ENCODE measurements at regions not wholly inside any gene's neighbourhood (a gene's known extent, or its start where the extent isn't known, plus 50 kb on each side); places are given as distances from the start of the nearest gene placed in this dataset.

GRCh38 chr18:28804512-28805202 is 627.7 kb upstream of the CDH2 start:
- H3T11ph ChIP-seq (ENCODE audit: low read length) = no peak overlapping the region
- H3K79me1 ChIP-seq (ENCODE audit: insufficient read depth, low read depth, low read length, poor library complexity, severe bottlenecking) = no peaks in the 10 kb centered on the region
- peaks cover 0 to 5% of the 10 kb centered on the region in 2 experiments; a peak in 1 of 4 replicates for H3K4me1 Mint-ChIP-seq
- H3K27ac ChIP-seq (ENCODE audit: insufficient read length, low read depth, low read length) = no peak overlapping the region
- H3K23me2 ChIP-seq (ENCODE audit: insufficient read length, low read depth, low read length, poor library complexity, severe bottlenecking) = no peaks in the 10 kb centered on the region
- no peaks in the 10 kb centered on the region for H3K9me3 ChIP-seq (ENCODE audit: control insufficient read depth, low read depth, low read length)
- TF ChIP-seq CTCF (conservative IDR thresholded peaks at IDR 0.05) = no peak
- H4K5ac ChIP-seq (ENCODE audit: insufficient read length, low read depth, low read length) = no peak overlapping the region
- H3K27ac Mint-ChIP-seq = no peak overlapping the region
- H2BK12ac ChIP-seq (ENCODE audit: insufficient read length, low read depth, low read length) = no peak overlapping the region
- no peaks in the 10 kb centered on the region for H4K20me1 ChIP-seq (ENCODE audit: control insufficient read depth, insufficient read depth, insufficient read length)
- no peak overlapping the region for H2AFZ ChIP-seq (ENCODE audit: low read length)
- no peak overlapping the region for H2AK5ac ChIP-seq (ENCODE audit: insufficient read length, low read length)
- H2BK20ac ChIP-seq (ENCODE audit: low read depth, low read length, poor library complexity, severe bottlenecking) = no peak overlapping the region
- no peaks in the 10 kb centered on the region for H3K79me2 ChIP-seq (ENCODE audit: insufficient read depth, low read length)
- H4K8ac ChIP-seq (replicated peaks; ENCODE audit: insufficient read length, low read depth, low read length) = no peak overlapping the region
- WGBS (ENCODE audit: extremely low coverage, insufficient read length, low lambda C conversion rate) = no CpG with 5 or more reads among the region's 6 CpGs
- no peak overlapping the region for H3K4me3 Mint-ChIP-seq
- no peaks in the 10 kb centered on the region for H3K27me3 Mint-ChIP-seq (ENCODE audit: low read depth)
- no peak overlapping the region for H3K9ac ChIP-seq (ENCODE audit: extremely low read depth, insufficient read length, low read length)
- H3K4me1 ChIP-seq (ENCODE audit: insufficient read depth, low read length) = no peaks in the 10 kb centered on the region; the same call in 1 of the 2 replicates
- H3K27me3 ChIP-seq (ENCODE audit: insufficient read depth, low read length) = no peaks in the 10 kb centered on the region
- no peak overlapping the region for H2BK120ac ChIP-seq (ENCODE audit: low read depth, low read length, poor library complexity, severe bottlenecking)
- H4K91ac ChIP-seq (ENCODE audit: insufficient read length, low read depth, low read length) = no peak overlapping the region
- no peak overlapping the region for H3K56ac ChIP-seq (ENCODE audit: insufficient read length, low read depth, low read length)
- H3K36me3 Mint-ChIP-seq (ENCODE audit: insufficient read depth in 1 of 3, low read depth in 3 of 3) = peaks cover 0 to 6% (median 0%) of the 10 kb centered on the region in 3 experiments; a peak in 3 of 7 replicates
- H3K4ac ChIP-seq (ENCODE audit: low read depth, low read length) = no peak overlapping the region
- H2BK15ac ChIP-seq (ENCODE audit: low read depth, low read length) = no peak overlapping the region
- H3K23ac ChIP-seq (ENCODE audit: insufficient read length, low read depth, low read length) = no peak overlapping the region
- H3K9me3 Mint-ChIP-seq = peaks cover 6% of the 10 kb centered on the region in 2 experiments; a peak in 3 of 5 replicates
- H3K18ac ChIP-seq (ENCODE audit: insufficient read length, low read depth, low read length) = no peak overlapping the region
- no peak for DNase-seq
- H3K4me2 ChIP-seq (ENCODE audit: insufficient read depth, insufficient read length, low read length) = no peak overlapping the region
- no peak overlapping the region for H3K14ac ChIP-seq (ENCODE audit: insufficient read depth, low read length)
- no peak overlapping the region for H2BK5ac ChIP-seq (ENCODE audit: insufficient read length, low read length)
